Stimulated activated CD8-positive, alpha-beta memory T cell treated with anti-CD3 and anti-CD28 coated beads, Interleukin-4, amount 100 ng/mL, for 48 hours (primary cell): ENCODE measurements at regions not wholly inside any gene's neighbourhood (a gene's known extent, or its start where the extent isn't known, plus 50 kb on each side); places are given as distances from the start of the nearest gene placed in this dataset.
"Not testable (repeated sequence)": the region's sequence is repeated elsewhere in the genome, so short reads cannot be mapped to it uniquely, and the experiment has no call there.

Experiments used
- DNase-seq: peaks from one replicate; pipeline ENCODE4 v3.0.0-alpha.2; 2020

DNA sequence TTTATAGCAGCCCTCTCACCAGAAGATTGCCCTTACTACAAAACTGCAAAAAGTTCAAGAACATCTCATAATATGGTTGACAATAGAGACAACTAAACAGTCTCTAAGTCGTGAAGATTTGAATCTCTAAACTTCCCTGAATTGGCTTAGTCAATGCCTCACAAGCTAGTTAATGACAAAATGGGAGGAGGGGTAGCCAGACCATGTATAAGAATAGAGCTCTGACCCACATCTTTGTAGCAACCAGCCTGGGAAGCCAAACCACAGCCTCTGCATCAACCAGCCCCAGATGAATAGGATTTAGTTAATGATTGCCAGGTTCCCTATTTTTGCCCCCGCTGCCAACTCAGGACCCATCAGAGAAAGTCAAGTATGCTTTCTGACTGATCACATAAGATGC lies 1265.9 kb upstream of the PCDH10 start:
- DNase-seq: not testable (repeated sequence)

DNA sequence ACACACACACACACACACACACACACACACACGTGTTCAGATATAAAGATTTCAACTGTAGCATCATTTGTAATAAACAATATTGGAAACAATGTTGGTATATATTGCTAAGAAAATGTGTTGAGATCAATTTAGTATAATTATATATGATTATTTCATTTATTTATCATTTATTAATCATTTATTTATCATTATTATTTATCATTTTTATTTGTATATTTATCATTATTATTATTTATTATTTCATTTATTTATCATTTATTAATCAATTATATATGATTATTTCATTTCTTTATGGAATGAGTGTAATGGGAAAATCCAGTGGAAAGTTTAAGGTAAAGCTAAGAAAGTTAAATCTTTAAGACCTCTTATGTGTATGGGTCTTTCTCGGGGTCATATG lies 1223.4 kb upstream of the PCDH10 start:
- not testable (repeated sequence) for DNase-seq

DNA sequence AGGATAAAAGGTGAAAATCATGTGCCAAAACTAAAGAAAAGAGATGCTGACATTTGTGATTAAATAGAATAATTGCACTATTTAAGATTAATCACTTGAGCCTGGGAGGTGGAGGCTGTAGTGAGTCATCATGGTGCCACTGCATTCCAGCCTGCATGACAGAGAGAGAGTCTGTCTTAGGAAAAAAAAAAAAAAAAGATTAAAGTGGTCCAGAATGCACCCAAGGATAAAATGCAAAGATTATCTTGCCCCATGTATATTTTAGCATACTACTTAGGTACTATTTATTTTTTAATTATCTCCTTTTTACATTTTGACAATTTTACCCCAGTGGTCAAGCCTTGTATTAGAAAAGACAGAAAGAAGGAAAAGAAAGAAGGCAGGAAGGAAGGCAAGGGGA lies 1181.4 kb upstream of the PCDH10 start:
- not testable (repeated sequence) for DNase-seq

DNA sequence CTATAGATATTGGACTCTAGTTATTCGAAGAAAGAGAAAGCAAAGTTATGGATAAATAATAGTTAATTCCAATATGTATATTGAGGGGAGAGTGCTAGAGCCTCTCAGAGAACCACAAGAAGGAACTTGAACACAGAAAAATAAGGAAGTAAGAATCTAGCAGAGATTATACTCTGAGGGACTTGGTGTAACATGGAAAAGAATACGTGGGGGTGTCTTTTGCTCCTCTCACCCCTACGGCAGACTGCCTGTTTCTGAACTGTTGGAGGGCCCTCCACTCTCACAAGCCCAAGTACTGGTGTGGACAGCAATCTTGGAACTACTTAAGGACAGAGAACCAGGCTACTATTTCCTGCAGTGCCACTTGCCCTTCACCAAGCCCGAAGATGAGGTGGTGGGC lies 1174.4 kb upstream of the PCDH10 start:
- no peak for DNase-seq

DNA sequence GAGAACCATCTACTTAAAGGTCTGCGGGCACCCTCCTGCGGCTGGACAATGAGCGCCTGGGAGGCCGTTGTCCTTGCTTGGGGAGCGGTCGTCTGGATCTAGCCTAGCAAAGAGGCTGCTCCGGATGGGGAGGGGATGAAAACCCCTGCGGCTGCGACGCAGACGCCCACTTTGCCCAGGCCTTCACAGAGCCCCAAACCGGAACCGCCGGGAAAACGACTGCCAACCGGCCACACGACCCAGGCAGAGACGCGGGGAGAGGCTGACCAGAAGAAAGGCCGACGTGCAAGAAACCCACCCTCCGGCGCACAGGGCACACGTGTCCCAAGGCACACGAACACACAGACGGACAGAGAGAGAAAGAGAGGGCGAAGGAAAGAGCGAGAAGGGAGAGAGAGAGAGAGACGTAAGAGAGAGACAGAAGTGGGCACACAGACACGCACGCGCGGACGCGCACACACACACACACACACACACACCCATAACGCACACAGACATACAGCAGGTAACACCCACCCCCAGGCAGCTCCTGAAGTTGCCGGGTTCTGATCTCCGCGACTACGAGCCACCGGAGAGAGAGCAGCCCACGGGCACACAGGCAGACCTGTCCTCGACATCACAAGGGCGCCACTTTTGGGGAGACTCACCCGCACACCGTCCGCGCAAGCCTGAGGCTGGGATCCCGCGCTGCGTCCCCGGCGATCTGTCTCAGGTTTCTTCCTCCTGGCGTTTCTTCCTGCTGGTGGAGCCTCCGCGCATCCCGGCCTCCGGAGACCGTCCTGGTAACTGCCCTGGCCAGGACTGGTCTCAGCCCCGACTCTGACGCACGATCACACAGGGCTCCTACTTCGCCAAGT lies 1173.6 kb upstream of the PCDH10 start:
- not testable (repeated sequence) for DNase-seq

GRCh38 chr4:131976133-131977002 lies 1172.7 kb upstream of the PCDH10 start:
- DNase-seq: not testable (repeated sequence)

GRCh38 chr4:131978120-131978519 lies 1171.0 kb upstream of the PCDH10 start:
- no peak for DNase-seq

DNA sequence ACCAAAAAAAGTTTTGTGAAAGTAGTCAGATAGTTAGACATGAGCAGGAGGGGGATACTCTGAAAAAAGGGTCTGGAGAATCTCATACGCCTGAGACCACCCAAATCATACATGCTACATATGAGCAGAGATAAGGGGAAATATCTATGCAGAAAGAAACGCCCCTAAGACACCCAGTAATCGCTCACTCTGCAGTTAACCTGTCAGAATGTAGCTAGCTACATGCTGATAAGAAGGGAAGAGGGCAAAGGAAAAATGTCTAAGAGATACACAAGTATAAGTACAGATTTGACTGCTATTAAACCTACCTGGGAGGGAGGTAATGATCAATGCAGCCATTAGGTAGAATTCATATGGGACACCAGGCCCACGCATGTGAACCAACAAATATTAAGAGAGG lies 1159.5 kb upstream of the PCDH10 start:
- no peak for DNase-seq

- no peak for DNase-seq
Observed at GRCh38 chr4:132001542-132001941, 1147.6 kb upstream of the PCDH10 start.

DNA sequence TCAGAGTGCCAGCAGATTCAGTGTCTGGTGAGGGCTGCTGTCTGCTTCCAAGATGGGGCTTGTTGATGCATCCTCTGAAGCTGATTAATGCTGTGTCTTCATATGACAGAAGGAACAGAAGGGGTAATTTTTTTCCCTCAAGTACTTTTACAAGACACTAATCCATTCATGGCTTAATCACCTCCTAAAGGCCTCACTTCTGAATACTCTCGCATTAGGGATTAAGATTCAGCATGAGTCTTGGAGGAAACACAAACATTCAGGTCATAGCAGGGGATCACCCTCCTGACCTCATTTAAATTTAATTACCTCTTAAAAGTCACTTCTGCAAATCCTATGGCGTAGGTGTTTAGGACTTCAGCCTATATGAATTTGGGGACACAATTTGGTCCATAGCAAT lies 1145.5 kb upstream of the PCDH10 start:
- no peak for DNase-seq

- DNase-seq: no peak
Observed at GRCh38 chr4:132015321-132015720, 1133.8 kb upstream of the PCDH10 start.

DNA sequence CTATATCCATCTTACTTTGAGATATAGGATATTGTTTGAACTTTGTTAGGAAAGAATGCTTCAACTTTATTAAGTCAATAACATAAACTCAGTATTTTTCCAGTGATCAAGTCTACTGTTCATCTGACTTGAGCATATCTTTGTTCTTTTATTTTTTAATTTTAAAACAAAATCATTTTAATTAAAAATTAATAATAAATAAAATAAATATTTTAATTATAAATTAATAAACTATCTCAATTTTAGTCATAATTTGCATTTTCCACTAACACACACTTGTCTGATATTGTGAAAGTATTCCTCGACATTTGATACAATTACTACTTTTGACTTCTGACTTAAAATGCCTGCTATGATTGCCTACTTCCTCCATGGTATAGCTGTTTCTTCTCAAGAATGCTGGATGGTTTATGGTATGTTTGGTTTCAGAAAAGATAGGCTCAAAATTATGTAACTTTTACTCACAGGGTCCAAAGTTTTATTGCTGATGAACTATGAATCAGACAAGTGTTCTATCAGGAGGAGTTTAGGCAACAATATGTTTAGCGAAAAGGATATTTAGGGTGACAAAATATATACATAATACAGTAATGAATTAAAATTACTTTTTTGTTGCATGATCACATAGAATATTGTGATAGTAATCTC lies 1132.3 kb upstream of the PCDH10 start:
- no peak for DNase-seq

GRCh38 chr4:132026166-132026565 lies 1122.9 kb upstream of the PCDH10 start:
- no peak for DNase-seq

GRCh38 chr4:132026816-132027215 lies 1122.3 kb upstream of the PCDH10 start:
- no peak for DNase-seq

GRCh38 chr4:132056496-132056895 lies 1092.6 kb upstream of the PCDH10 start:
- no peak for DNase-seq

GRCh38 chr4:132059227-132059626 lies 1089.9 kb upstream of the PCDH10 start:
- no peak for DNase-seq

DNA sequence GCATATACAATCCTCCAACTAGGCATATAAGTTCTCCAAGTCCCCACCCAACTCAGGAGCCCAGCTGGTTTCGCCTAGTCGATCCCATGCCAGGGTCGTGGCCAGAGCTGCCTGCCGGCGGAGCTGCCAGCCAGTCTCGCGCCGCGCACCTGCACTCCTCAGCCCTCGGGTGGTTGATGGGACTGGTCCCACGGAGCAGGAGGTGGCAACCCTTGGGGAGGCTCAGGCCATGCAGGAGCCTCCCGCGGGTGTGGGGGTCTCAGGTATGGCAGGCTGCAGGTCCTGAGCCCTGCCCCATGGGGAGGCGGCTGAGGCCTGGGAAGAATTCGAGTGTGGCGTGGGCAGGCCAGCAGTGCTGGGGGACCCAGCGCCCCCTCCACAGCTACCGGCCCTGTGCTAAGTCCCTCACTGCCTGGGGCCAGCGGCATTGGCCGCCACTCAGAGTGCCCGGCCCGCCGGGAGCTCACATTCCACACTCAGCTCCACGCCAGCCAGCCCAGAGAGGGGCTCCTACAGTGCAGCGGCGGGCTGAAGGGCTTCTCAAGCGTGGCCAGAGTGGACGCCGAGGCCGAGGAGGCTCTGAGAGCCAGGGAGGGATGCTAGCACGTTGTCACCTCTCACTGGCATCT lies 1086.4 kb upstream of the PCDH10 start:
- DNase-seq: no peak

- no peak for DNase-seq
Observed at GRCh38 chr4:132063829-132064228, 1085.3 kb upstream of the PCDH10 start.

GRCh38 chr4:132065940-132066495 lies 1083.1 kb upstream of the PCDH10 start:
- DNase-seq: no peak

- DNase-seq: no peak
Observed at GRCh38 chr4:132071815-132072214, 1077.3 kb upstream of the PCDH10 start.

DNA sequence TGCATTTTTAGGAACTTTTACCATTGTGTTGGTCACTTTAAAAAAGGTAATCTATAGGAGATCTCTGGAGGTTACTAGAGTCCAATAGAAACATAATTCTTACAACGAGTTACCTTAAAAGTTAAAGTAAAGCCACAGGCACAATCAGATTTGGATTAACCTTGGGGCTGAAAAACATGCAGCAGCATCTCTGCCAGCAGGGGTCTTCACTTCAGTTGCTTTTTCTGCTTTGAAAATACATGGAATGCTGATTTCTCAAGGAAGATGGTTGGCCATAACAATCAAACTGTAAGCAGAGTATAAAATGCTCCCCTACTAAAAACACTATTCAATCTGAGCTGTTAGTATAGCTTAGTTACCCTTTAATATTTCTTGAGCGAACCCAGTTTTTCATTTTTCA lies 1072.3 kb upstream of the PCDH10 start:
- DNase-seq: no peak

DNA sequence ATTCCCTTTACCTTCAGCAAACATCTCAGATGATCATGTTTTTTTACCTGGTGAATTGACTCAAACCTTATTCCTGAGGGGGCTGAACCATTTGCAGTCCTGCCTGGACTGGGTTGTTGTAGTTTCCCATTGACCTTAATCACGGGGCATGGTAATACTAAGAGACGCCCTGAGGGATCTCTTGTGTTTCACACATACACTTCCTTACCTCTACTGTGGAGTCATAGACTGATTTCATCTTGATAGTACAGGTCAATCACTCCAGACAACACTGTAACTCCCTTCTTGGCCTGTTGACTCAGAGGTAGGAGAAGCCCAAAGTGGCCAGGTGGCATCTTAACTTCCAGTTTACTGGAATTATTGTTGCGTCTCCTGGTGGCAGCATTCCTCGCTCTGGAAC lies 1064.0 kb upstream of the PCDH10 start:
- no peak for DNase-seq

DNA sequence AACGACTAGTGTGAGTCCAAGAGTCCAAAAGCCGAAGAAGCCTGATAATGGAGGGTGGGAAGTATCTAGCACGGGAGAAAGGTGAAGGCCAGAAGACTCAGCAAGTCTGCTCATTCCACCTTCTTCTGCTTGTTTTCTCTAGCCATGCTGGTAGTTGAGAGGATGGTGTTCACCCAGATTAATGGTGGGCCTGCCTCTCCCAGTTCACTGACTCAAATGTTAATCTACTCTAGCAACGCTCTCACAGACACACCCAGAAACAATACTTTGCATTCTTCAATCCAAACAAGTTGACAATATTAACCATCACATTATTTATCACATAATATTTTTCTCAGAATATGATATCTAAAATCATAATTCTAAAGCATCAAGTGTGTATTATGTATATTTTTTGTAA lies 1055.1 kb upstream of the PCDH10 start:
- DNase-seq: no peak
